HG02938 (cell line): ENCODE measurements at regions not wholly inside any gene's neighbourhood (a gene's known extent, or its start where the extent isn't known, plus 50 kb on each side); places are given as distances from the start of the nearest gene placed in this dataset.

ENCODE experiments used
- ATAC-seq: cut with Tn5 transposase; IDR thresholded peaks from one replicate; pipeline ENCODE4 v1.9.1; 2021; ENCODE audit warnings: mild to moderate bottlenecking, moderate library complexity; ENCODE audit not compliant: unreplicated experiment

- ATAC-seq: peak; percentile 92
Measured at GRCh38 chr4:177047070-177047850, 254.5 kb upstream of the VEGFC start.

GRCh38 chr4:177047851-177048174 is 255.1 kb upstream of the VEGFC start:
- ATAC-seq: no peak

- ATAC-seq: peak; percentile 77
Measured at GRCh38 chr4:177051473-177052060, 258.1 kb upstream of the NEIL3 start.

- ATAC-seq: no peak
Measured at GRCh38 chr4:177052211-177052934, 257.3 kb upstream of the NEIL3 start.

- ATAC-seq: no peak
Measured at GRCh38 chr4:177057186-177057585, 252.5 kb upstream of the NEIL3 start.

- ATAC-seq: no peak
Measured at GRCh38 chr4:177064116-177064515, 245.6 kb upstream of the NEIL3 start.

- no peak for ATAC-seq
Measured at GRCh38 chr4:177064729-177065394, 244.8 kb upstream of the NEIL3 start.

- ATAC-seq: no peak
Measured at GRCh38 chr4:177066746-177067145, 242.9 kb upstream of the NEIL3 start.

GRCh38 chr4:177070533-177071058 is 239.1 kb upstream of the NEIL3 start:
- no peak for ATAC-seq

GRCh38 chr4:177077095-177077971 is 232.3 kb upstream of the NEIL3 start:
- no peak for ATAC-seq

GRCh38 chr4:177079327-177079726 is 230.3 kb upstream of the NEIL3 start:
- ATAC-seq: no peak

GRCh38 chr4:177080388-177080787 is 229.3 kb upstream of the NEIL3 start:
- ATAC-seq: peak; percentile 81

GRCh38 chr4:177087060-177087459 is 222.6 kb upstream of the NEIL3 start:
- no peak for ATAC-seq

GRCh38 chr4:177087499-177087898 is 222.2 kb upstream of the NEIL3 start:
- no peak for ATAC-seq

GRCh38 chr4:177091515-177091914 is 218.2 kb upstream of the NEIL3 start:
- ATAC-seq: no peak

GRCh38 chr4:177092807-177093206 is 216.9 kb upstream of the NEIL3 start:
- no peak for ATAC-seq

- ATAC-seq: no peak
Measured at GRCh38 chr4:177093964-177094363, 215.7 kb upstream of the NEIL3 start.

GRCh38 chr4:177097291-177097690 is 212.4 kb upstream of the NEIL3 start:
- ATAC-seq: no peak

- no peak for ATAC-seq
Measured at GRCh38 chr4:177099211-177099610, 210.5 kb upstream of the NEIL3 start.

- ATAC-seq: no peak
Measured at GRCh38 chr4:177100307-177100706, 209.4 kb upstream of the NEIL3 start.
